IMR-90 (cell line): ENCODE measurements at regions not wholly inside any gene's neighbourhood (a gene's known extent, or its start where the extent isn't known, plus 50 kb on each side); places are given as distances from the start of the nearest gene placed in this dataset.

Source experiments
- POLR2A ChIP-seq: IDR thresholded peaks from 2 replicates; pipeline ENCODE4 v1.6.1; 2012; ENCODE audit warnings: mild to moderate bottlenecking, low read depth, low read length
- TF ChIP-seq, protein P1 (sequence below): conservative IDR thresholded peaks from 2 replicates; pipeline ENCODE4 v1.5.1; 2012; ENCODE audit warnings: mild to moderate bottlenecking, low read depth, low read length, improper control_type of control experiment
- TF ChIP-seq, protein P2 (sequence below): fragments of 150-350 bp; IDR thresholded peaks from 2 replicates; pipeline ENCODE4 v1.6.1; 2016; ENCODE audit warnings: low read depth, mild to moderate bottlenecking, low read length, moderate library complexity, borderline replicate concordance

GRCh38 chr2:150332383-150332782 lies 155.1 kb downstream of the RND3 start:
- TF ChIP-seq, protein P1, sequence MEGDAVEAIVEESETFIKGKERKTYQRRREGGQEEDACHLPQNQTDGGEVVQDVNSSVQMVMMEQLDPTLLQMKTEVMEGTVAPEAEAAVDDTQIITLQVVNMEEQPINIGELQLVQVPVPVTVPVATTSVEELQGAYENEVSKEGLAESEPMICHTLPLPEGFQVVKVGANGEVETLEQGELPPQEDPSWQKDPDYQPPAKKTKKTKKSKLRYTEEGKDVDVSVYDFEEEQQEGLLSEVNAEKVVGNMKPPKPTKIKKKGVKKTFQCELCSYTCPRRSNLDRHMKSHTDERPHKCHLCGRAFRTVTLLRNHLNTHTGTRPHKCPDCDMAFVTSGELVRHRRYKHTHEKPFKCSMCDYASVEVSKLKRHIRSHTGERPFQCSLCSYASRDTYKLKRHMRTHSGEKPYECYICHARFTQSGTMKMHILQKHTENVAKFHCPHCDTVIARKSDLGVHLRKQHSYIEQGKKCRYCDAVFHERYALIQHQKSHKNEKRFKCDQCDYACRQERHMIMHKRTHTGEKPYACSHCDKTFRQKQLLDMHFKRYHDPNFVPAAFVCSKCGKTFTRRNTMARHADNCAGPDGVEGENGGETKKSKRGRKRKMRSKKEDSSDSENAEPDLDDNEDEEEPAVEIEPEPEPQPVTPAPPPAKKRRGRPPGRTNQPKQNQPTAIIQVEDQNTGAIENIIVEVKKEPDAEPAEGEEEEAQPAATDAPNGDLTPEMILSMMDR = no peak
- no peak for TF ChIP-seq POLR2A
- TF ChIP-seq, protein P2, sequence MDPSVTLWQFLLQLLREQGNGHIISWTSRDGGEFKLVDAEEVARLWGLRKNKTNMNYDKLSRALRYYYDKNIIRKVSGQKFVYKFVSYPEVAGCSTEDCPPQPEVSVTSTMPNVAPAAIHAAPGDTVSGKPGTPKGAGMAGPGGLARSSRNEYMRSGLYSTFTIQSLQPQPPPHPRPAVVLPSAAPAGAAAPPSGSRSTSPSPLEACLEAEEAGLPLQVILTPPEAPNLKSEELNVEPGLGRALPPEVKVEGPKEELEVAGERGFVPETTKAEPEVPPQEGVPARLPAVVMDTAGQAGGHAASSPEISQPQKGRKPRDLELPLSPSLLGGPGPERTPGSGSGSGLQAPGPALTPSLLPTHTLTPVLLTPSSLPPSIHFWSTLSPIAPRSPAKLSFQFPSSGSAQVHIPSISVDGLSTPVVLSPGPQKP = no peak
